ENCODE measurements at regions not wholly inside any gene's neighbourhood (a gene's known extent, or its start where the extent isn't known, plus 50 kb on each side); places are given as distances from the start of the nearest gene placed in this dataset.
A peak's percentile ranks its signal among the peaks of the same experiment; 100 is the strongest.
"Not testable (repeated sequence)": the region's sequence is repeated elsewhere in the genome, so short reads cannot be mapped to it uniquely, and the experiment has no call there.

- CTCF ChIA-PET, result interaction anchor here (1.8 kb wide), 1 partner anchor 16 kb away, joined by 4 read pairs; no protein-coding TSS in a partner anchor
- DNase-seq (ENCODE audit: low read depth, low spot score); H3K4me1 ChIP-seq (ENCODE audit: control insufficient read depth in 1 of 2, insufficient read depth in 2 of 2, low read length in 2 of 2); H2AFZ ChIP-seq (ENCODE audit: low read depth, low read length, poor library complexity, severe bottlenecking); H3K4me3 ChIP-seq (replicated peaks in 1 of 2; ENCODE audit: low read depth in 1 of 2, low read length in 2 of 2); H3K36me3 ChIP-seq (ENCODE audit: control insufficient read depth in 1 of 2, insufficient read depth in 2 of 2, low read length in 2 of 2); H3K79me2 ChIP-seq (ENCODE audit: insufficient read depth, low read length); RAD21 ChIA-PET (ENCODE audit: low non-redundant PET in 1 of 2, low total read pairs in 2 of 2, uncharacterized antibody in 2 of 2, unreplicated experiment in 2 of 2); POLR2A ChIA-PET; H3K27ac ChIP-seq (ENCODE audit: low read depth, low read length); BruUV-seq (replicated peaks); H3K9ac ChIP-seq (ENCODE audit: low read length); H3K4me2 ChIP-seq (ENCODE audit: low read length); intact Hi-C loops (cut with micrococcal nuclease); H4K20me1 ChIP-seq (ENCODE audit: insufficient read depth); H3K9me3 ChIP-seq (ENCODE audit: control insufficient read depth in 1 of 2, insufficient read depth in 1 of 2, low read depth in 1 of 2, low read length in 2 of 2); H3K9me2 ChIP-seq (ENCODE audit: insufficient read depth); H3K27me3 ChIP-seq (ENCODE audit: insufficient read depth, low read length): not testable (repeated sequence)
- peak; percentile 72 for ATAC-seq
- peak in 2 of 3 experiments; percentile 14 to 32; a peak in 3 of 6 replicates for TF ChIP-seq CTCF (IDR thresholded peaks at IDR 0.05 in 2 of 3, conservative IDR thresholded peaks at IDR 0.05 in 1 of 3; ENCODE audit: borderline replicate concordance in 1 of 3, insufficient read depth in 1 of 3, low read depth in 2 of 3, low read length in 2 of 3)
- TF ChIP-seq RAD21 (IDR thresholded peaks at IDR 0.05; ENCODE audit: low read depth), result peak; percentile 25; the same call in 1 of the 2 replicates
Measured at GRCh38 chr10:109757670-109758069, 165.6 kb downstream of the XPNPEP1 start.

GRCh38 chr10:109746861-109747260, 176.4 kb downstream of the XPNPEP1 start:
- Histone ChIP-seq H3K9ac (ENCODE audit: low read length) (no peak overlapping the region), H3K4me3 (replicated peaks in 1 of 2; ENCODE audit: low read depth in 1 of 2, low read length in 2 of 2) (no peak overlapping the region), H3K9me2 (ENCODE audit: insufficient read depth) (no peaks in the 10 kb centered on the region), H4K20me1 (ENCODE audit: insufficient read depth) (no peaks in the 10 kb centered on the region), H3K27me3 (ENCODE audit: insufficient read depth, low read length) (0 out of 2 replicates have a peak, but pooled peaks cover 3% of the 10 kb centered on the region), H3K4me2 (ENCODE audit: low read length) (no peak overlapping the region), H3K27ac (ENCODE audit: low read depth, low read length) (no peak overlapping the region), H2AFZ (ENCODE audit: low read depth, low read length, poor library complexity, severe bottlenecking) (no peak overlapping the region), H3K79me2 (ENCODE audit: insufficient read depth, low read length) (no peaks in the 10 kb centered on the region), H3K4me1 (ENCODE audit: control insufficient read depth in 1 of 2, insufficient read depth in 2 of 2, low read length in 2 of 2) (no peaks in the 10 kb centered on the region), H3K9me3 (ENCODE audit: control insufficient read depth in 1 of 2, insufficient read depth in 1 of 2, low read depth in 1 of 2, low read length in 2 of 2) (no peaks in the 10 kb centered on the region), H3K36me3 (ENCODE audit: control insufficient read depth in 1 of 2, insufficient read depth in 2 of 2, low read length in 2 of 2) (no peaks in the 10 kb centered on the region)
- ChIA-PET CTCF (interaction anchor here (1.5 kb wide), 1 partner anchor 106 kb away, joined by 3 read pairs; no protein-coding TSS in a partner anchor), POLR2A (no interaction called here), RAD21 (ENCODE audit: low non-redundant PET in 1 of 2, low total read pairs in 2 of 2, uncharacterized antibody in 2 of 2, unreplicated experiment in 2 of 2) (no interaction called here)
- intact Hi-C loops (cut with micrococcal nuclease), result no loop called here
- no TSS peak for BruUV-seq (replicated peaks)
- DNase-seq (ENCODE audit: low read depth, low spot score) (no peak), ATAC-seq (no peak)
- TF ChIP-seq ELF1 (IDR thresholded peaks at IDR 0.05; ENCODE audit: borderline replicate concordance, low read depth) (no peak), POLR2AphosphoS5 (IDR thresholded peaks at IDR 0.05; ENCODE audit: low read depth, low read length) (no peak)

Data from HCT116 (cell line).